Mesenchymal stem cell (in vitro differentiated cells and primary cell): ENCODE measurements at regions not wholly inside any gene's neighbourhood (a gene's known extent, or its start where the extent isn't known, plus 50 kb on each side); places are given as distances from the start of the nearest gene placed in this dataset.
A peak's percentile ranks its signal among the peaks of the same experiment; 100 is the strongest.

Experiments used
- DNase-seq: peaks from one replicate; pipeline ENCODE4 v3.0.0-alpha.2; 2013
- H2AFZ ChIP-seq: one replicate; pipeline ENCODE4 v1.6.1; 2013; ENCODE audit warnings: low read depth, mild to moderate bottlenecking, control low read depth, inconsistent platforms, low read length, moderate library complexity
- H2AK5ac ChIP-seq: 2 replicates; pipeline ENCODE4 v1.6.1; 2013; ENCODE audit warnings: low read length, moderate library complexity, mild to moderate bottlenecking, inconsistent platforms; ENCODE audit not compliant: severe bottlenecking
- H2BK120ac ChIP-seq: one replicate; pipeline ENCODE4 v1.6.1; 2013; ENCODE audit warnings: low read depth, mild to moderate bottlenecking, inconsistent platforms, low read length, moderate library complexity
- H2BK12ac ChIP-seq, 2 experiments: one replicate each; pipeline ENCODE4 v1.6.1; 2013; ENCODE audit warnings: inconsistent platforms in 2 of 2, low read length in 2 of 2, mild to moderate bottlenecking in 2 of 2, moderate library complexity in 2 of 2, control low read depth in 1 of 2
- H2BK15ac ChIP-seq: one replicate; pipeline ENCODE4 v1.6.1; 2013; ENCODE audit warnings: mild to moderate bottlenecking, low read depth, inconsistent platforms; ENCODE audit not compliant: poor library complexity, severe bottlenecking
- H2BK5ac ChIP-seq: 2 replicates; pipeline ENCODE4 v1.6.1; 2013; ENCODE audit warnings: low read depth, mild to moderate bottlenecking, low read length, control low read depth, inconsistent platforms; ENCODE audit not compliant: poor library complexity, severe bottlenecking
- H3K14ac ChIP-seq, 2 experiments: one replicate each; pipeline ENCODE4 v1.6.1; 2013; ENCODE audit warnings: inconsistent platforms in 2 of 2, low read length in 2 of 2, control low read depth in 1 of 2, mild to moderate bottlenecking in 1 of 2, moderate library complexity in 1 of 2
- H3K18ac ChIP-seq, 2 experiments: one replicate each; pipeline ENCODE4 v1.6.1; 2013; ENCODE audit warnings: inconsistent platforms in 2 of 2, low read length in 2 of 2, control low read depth in 1 of 2, low read depth in 1 of 2, mild to moderate bottlenecking in 1 of 2
- H3K23ac ChIP-seq, 2 experiments: one replicate each; pipeline ENCODE4 v1.6.1; 2013; ENCODE audit warnings: inconsistent platforms in 2 of 2, low read length in 2 of 2, mild to moderate bottlenecking in 2 of 2, moderate library complexity in 2 of 2, control low read depth in 1 of 2
- H3K27ac ChIP-seq: 2 replicates; pipeline ENCODE4 v1.5.1; 2013; ENCODE audit warnings: mild to moderate bottlenecking, moderate library complexity, low read length, control low read depth, inconsistent platforms; ENCODE audit not compliant: poor library complexity, severe bottlenecking
- H3K27me3 ChIP-seq, 2 experiments: 2 replicates each; pipeline versions ENCODE4 v1.6.1 to v1.7.0; 2013; ENCODE audit warnings: low read length in 2 of 2, mild to moderate bottlenecking in 2 of 2, moderate library complexity in 2 of 2, control low read depth in 1 of 2, inconsistent platforms in 1 of 2; ENCODE audit not compliant: control insufficient read depth in 1 of 2, insufficient read depth in 1 of 2
- H3K36me3 ChIP-seq, 2 experiments: 2 replicates each; pipeline versions ENCODE4 v1.6.1 to v1.7.0; 2013; ENCODE audit warnings: low read length in 2 of 2, control low read depth in 1 of 2, inconsistent platforms in 1 of 2, low read depth in 1 of 2, mild to moderate bottlenecking in 1 of 2; ENCODE audit not compliant: insufficient read depth in 2 of 2, control insufficient read depth in 1 of 2
- H3K4ac ChIP-seq, 2 experiments: one replicate each; pipeline ENCODE4 v1.6.1; 2013; ENCODE audit warnings: inconsistent platforms in 2 of 2, low read length in 2 of 2, mild to moderate bottlenecking in 2 of 2, moderate library complexity in 2 of 2, control low read depth in 1 of 2, low read depth in 1 of 2
- H3K4me1 ChIP-seq: 2 replicates; pipeline ENCODE4 v1.6.1; 2013; ENCODE audit warnings: low read depth, low read length, control low read depth; ENCODE audit not compliant: control insufficient read depth, insufficient read depth
- H3K4me2 ChIP-seq: 2 replicates; pipeline ENCODE4 v1.6.1; 2013; ENCODE audit warnings: low read length, mild to moderate bottlenecking, inconsistent platforms; ENCODE audit not compliant: poor library complexity, severe bottlenecking
- H3K4me3 ChIP-seq, 2 experiments: 2 replicates each; pipeline versions ENCODE4 v1.5.1 to v1.7.0; 2013; ENCODE audit warnings: low read length in 2 of 2, mild to moderate bottlenecking in 2 of 2, control low read depth in 1 of 2, low read depth in 1 of 2; ENCODE audit not compliant: insufficient read depth in 1 of 2
- H3K79me1 ChIP-seq: replicated peaks from 2 replicates; pipeline ENCODE4 v1.6.1; 2013; ENCODE audit warnings: mild to moderate bottlenecking, control low read depth, low read length, inconsistent platforms; ENCODE audit not compliant: poor library complexity, severe bottlenecking
- H3K9ac ChIP-seq: 2 replicates; pipeline ENCODE4 v1.7.0; 2013; ENCODE audit warnings: mild to moderate bottlenecking, low read length, moderate library complexity
- H3K9me3 ChIP-seq: 2 replicates; pipeline ENCODE4 v1.7.0; 2013; ENCODE audit warnings: mild to moderate bottlenecking, low read length; ENCODE audit not compliant: control insufficient read depth
- H4K8ac ChIP-seq: one replicate; pipeline ENCODE4 v1.6.1; 2013; ENCODE audit warnings: inconsistent platforms, mild to moderate bottlenecking, low read length, moderate library complexity
- H4K91ac ChIP-seq: one replicate; pipeline ENCODE4 v1.6.1; 2013; ENCODE audit warnings: mild to moderate bottlenecking, low read length, inconsistent platforms
- WGBS: methylation state at CpG from one replicate; pipeline ENCODE4 v1.1.7; 2013; ENCODE audit warnings: mixed read lengths; 5-methylcytosine and 5-hydroxymethylcytosine counted together

DNA sequence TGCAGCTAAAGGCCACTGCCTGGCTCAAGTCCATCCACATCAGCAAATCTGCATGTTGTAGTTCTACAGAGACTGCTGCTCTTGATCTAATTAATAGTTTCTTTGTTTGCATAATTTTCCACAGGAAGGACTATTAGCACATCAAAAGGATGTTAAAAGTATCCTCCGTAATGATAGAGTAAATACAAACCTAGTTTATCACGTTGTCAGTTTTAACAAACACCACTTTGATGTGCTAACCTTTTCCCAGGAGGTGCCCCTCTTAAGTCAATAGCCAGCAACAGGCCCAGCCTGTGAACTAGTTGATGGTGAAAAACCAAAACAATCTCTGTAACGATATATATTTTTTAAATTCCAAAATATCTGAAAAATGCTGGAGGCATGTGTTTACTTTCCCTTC, 64.2 kb upstream of the SLC22A15 start:
- no peak overlapping the region for H3K9ac ChIP-seq
- no peak overlapping the region for H3K4me2 ChIP-seq
- no peak overlapping the region for H2AFZ ChIP-seq
- H2BK15ac ChIP-seq = no peak overlapping the region
- no peaks in the 10 kb centered on the region for H3K9me3 ChIP-seq
- H3K36me3 ChIP-seq = no peaks in the 10 kb centered on the region
- H3K79me1 ChIP-seq = no peaks in the 10 kb centered on the region
- no peak overlapping the region for H3K4ac ChIP-seq
- no peak overlapping the region for H2BK12ac ChIP-seq
- no peak overlapping the region for H3K18ac ChIP-seq
- H3K4me1 ChIP-seq = no peaks in the 10 kb centered on the region
- no peak overlapping the region for H3K4me3 ChIP-seq
- WGBS = 41% methylated on average over 2 of the region's 3 CpGs
- H4K8ac ChIP-seq = no peak overlapping the region
- H3K14ac ChIP-seq = no peak overlapping the region
- H4K91ac ChIP-seq = no peak overlapping the region
- H2BK120ac ChIP-seq = no peak overlapping the region
- H2AK5ac ChIP-seq = no peak overlapping the region
- no peak overlapping the region for H3K23ac ChIP-seq
- no peak for DNase-seq
- H3K27me3 ChIP-seq = peaks cover 0 to 17% of the 10 kb centered on the region in 2 experiments
- H3K27ac ChIP-seq = no peak overlapping the region
- no peak overlapping the region for H2BK5ac ChIP-seq

DNA sequence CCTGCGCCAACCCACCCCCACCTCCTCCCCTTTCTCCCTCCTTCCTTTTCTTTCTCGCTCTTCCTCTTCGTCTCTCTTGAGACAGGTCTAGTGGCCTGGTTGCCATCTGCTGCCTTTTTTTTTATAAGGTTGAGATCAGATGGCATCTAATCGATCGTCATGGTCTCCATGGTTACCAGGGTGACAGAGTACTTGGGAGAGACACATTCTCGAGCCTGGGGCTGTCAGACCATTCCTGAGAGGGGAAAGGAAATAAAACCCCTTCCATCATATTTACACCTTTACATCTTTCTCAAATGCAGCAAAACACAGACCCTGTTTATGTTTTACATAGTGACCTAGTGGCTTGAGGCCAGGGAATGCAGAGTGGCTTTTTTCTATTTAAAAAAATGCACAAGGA, 53.5 kb upstream of the SLC22A15 start:
- Histone ChIP-seq H2AFZ (no peak overlapping the region), H3K4me2 (no peak overlapping the region), H2BK15ac (no peak overlapping the region), H2BK120ac (no peak overlapping the region), H2AK5ac (no peak overlapping the region), H3K4me3 (no peak overlapping the region), H3K4me1 (no peaks in the 10 kb centered on the region), H3K27me3 (peaks cover 0 to 16% of the 10 kb centered on the region in 2 experiments), H4K8ac (no peak overlapping the region), H3K9me3 (no peaks in the 10 kb centered on the region), H2BK12ac (no peak overlapping the region), H3K14ac (no peak overlapping the region), H3K79me1 (no peaks in the 10 kb centered on the region), H3K36me3 (no peaks in the 10 kb centered on the region), H3K4ac (no peak overlapping the region), H3K18ac (no peak overlapping the region), H3K9ac (no peak overlapping the region), H2BK5ac (no peak overlapping the region), H3K27ac (no peak overlapping the region), H4K91ac (no peak overlapping the region), H3K23ac (no peak overlapping the region)
- DNase-seq = no peak
- WGBS = 90% methylated on average over 6 of the region's 6 CpGs

DNA sequence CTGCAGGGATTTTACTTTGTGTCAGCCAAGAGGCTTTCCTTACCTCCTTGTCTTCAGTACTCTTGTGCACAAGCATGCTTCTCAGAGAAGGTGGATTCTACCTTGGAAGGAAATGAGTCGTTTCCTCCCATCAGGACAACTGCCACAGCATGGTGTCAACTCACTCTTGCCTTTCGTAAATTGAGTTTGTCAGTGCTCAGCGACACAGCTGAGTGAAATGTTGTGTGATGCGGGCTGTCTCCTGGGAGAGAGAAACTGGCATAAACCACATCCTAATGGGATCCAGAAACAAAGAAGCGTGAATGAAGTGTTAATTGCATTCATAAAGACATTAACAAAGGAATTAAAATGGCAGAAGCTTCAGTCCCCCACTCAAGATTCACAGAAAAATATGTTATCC, 51.5 kb upstream of the SLC22A15 start:
- H2BK15ac ChIP-seq = no peak overlapping the region
- no peaks in the 10 kb centered on the region for H3K79me1 ChIP-seq
- WGBS = 25% methylated on average over 4 of the region's 5 CpGs
- peak overlapping the region in 1 of 2 experiments; percentile 11 for H3K18ac ChIP-seq
- H2AFZ ChIP-seq = no peak overlapping the region
- no peak overlapping the region for H2AK5ac ChIP-seq
- H3K23ac ChIP-seq = no peak overlapping the region
- no peaks in the 10 kb centered on the region for H3K9me3 ChIP-seq
- no peak overlapping the region for H2BK5ac ChIP-seq
- no peak overlapping the region for H3K9ac ChIP-seq
- no peak overlapping the region for H3K4me3 ChIP-seq
- H3K27me3 ChIP-seq = peaks cover 0 to 16% of the 10 kb centered on the region in 2 experiments
- DNase-seq = no peak
- H3K4me1 ChIP-seq = no peaks in the 10 kb centered on the region
- no peak overlapping the region for H4K91ac ChIP-seq
- H3K27ac ChIP-seq = no peak overlapping the region
- H2BK120ac ChIP-seq = no peak overlapping the region
- no peaks in the 10 kb centered on the region for H3K36me3 ChIP-seq
- H4K8ac ChIP-seq = no peak overlapping the region
- H3K4me2 ChIP-seq = no peak overlapping the region
- H3K14ac ChIP-seq = no peak overlapping the region
- no peak overlapping the region for H2BK12ac ChIP-seq
- no peak overlapping the region for H3K4ac ChIP-seq

DNA sequence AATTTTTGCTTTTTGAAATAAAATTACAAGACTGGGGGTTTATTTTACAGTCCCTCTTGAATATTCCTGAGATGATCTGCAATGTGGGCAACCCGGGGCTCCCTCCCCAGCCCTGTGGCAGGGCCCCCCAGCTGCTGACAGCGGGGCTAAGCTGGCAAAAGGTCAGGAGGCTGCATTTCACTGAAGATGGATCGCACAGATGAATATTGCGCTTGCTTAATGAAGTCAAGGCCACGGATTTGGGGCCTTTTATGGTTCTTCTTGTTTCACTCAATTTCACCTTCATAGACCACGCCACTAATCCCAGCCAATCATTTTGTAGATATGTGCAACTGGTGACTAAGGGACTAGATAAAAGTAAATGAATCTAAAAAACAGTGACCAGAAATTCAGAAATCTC, 50.8 kb upstream of the SLC22A15 start:
- Histone ChIP-seq H3K4me3 (no peak overlapping the region), H3K4ac (no peak overlapping the region), H3K9me3 (no peaks in the 10 kb centered on the region), H4K8ac (no peak overlapping the region), H2BK12ac (no peak overlapping the region), H4K91ac (no peak overlapping the region), H3K14ac (no peak overlapping the region), H2BK120ac (no peak overlapping the region), H3K79me1 (no peaks in the 10 kb centered on the region), H3K27me3 (peaks cover 0 to 16% of the 10 kb centered on the region in 2 experiments), H2BK5ac (no peak overlapping the region), H2AFZ (no peak overlapping the region), H2AK5ac (no peak overlapping the region), H3K27ac (no peak overlapping the region), H3K18ac (no peak overlapping the region), H3K4me2 (no peak overlapping the region), H3K4me1 (no peaks in the 10 kb centered on the region), H3K23ac (peak overlapping the region in 1 of 2 experiments; percentile 40), H3K9ac (no peak overlapping the region), H3K36me3 (no peaks in the 10 kb centered on the region), H2BK15ac (no peak overlapping the region)
- DNase-seq = no peak
- 70% methylated on average over 5 of the region's 6 CpGs for WGBS
